HG03442 (cell line): ENCODE measurements at regions not wholly inside any gene's neighbourhood (a gene's known extent, or its start where the extent isn't known, plus 50 kb on each side); places are given as distances from the start of the nearest gene placed in this dataset.

Experiments used
- ATAC-seq: cut with Tn5 transposase; IDR thresholded peaks from one replicate; pipeline ENCODE4 v1.9.1; 2021; ENCODE audit warnings: mild to moderate bottlenecking, moderate library complexity; ENCODE audit not compliant: unreplicated experiment

DNA sequence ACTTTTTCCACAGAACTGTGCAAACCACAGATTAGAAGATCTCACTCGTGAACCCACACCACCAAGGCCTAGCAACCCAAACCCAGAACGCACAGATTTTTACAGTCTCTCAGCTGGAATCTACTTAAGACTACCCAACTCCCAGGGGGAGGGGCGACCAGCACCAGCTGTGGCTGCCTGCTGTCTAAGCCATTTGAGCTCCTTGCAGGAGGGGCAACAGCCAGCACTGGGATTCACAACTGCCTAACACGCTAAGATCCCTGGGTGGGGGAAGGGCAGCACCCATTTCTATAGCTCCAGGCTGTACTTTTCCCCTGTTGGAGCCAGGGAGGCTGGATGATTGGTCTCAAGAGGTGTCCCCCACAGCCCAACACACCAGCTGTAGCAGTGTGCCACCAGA is 368.8 kb downstream of the SUCLA2 start:
- no peak for ATAC-seq

DNA sequence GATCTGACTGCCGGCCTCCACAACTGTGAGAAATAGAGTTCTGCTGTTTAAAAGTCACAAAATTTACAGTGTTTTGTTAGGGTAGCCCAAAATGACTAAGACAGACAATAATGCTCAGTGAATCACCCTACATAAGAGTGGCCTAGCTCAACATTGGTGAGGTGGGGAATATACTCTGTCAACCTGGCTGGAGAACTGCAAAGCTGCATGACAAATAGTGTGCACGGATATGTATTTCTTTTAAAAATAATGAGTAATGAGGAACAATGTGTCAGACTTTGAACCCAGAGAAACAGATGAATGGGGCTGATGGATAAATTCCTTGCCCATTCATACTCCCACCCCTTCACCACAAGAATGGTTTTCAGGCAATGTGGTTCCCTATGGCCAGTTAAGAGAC is 372.4 kb downstream of the SUCLA2 start:
- no peak for ATAC-seq

- no peak for ATAC-seq
Measured at GRCh38 chr13:47623862-47624261, 377.2 kb downstream of the SUCLA2 start.

DNA sequence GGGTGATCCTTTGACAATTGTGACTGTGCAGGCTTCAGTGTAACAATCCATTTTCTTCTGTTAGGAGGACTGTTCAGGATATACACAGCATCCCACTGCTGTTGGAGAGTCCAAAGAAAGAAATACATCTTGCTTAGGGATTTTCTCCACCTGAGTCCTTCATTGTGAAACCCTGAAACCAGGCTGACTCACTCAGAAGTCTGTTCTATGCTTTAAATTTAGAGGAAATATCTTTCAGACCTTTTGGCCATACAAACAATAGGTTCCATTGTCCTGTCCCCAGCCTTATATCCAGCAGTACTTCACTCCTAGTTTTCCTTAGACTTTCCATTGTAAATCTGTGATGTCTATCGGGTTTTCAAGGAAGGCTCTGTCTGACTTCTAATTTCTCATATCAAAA is 379.1 kb downstream of the SUCLA2 start:
- ATAC-seq = no peak

GRCh38 chr13:47611664-47612288 is 389.3 kb downstream of the SUCLA2 start:
- ATAC-seq = no peak

DNA sequence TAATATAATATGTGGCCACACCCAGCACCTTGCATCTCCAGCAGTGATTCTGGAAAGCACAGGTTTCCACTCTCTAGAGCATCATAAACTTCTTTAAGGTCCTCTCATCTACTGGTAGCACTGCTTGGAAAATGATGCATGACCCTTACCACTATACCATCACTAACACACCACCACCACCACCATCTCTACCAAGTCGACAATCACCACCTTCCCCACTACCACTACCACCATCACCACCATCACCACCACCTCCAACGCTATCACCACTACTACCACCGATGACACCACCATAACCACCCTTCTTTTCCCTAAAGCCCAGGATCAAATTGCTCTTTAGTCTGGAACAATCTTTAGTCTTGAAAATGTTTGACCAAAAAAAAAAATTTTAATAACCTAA is 390.4 kb downstream of the SUCLA2 start:
- ATAC-seq = no peak

GRCh38 chr13:47603365-47603764 is 397.7 kb downstream of the SUCLA2 start:
- no peak for ATAC-seq

- ATAC-seq = no peak
Measured at GRCh38 chr13:47598340-47598911, 402.6 kb downstream of the SUCLA2 start.

DNA sequence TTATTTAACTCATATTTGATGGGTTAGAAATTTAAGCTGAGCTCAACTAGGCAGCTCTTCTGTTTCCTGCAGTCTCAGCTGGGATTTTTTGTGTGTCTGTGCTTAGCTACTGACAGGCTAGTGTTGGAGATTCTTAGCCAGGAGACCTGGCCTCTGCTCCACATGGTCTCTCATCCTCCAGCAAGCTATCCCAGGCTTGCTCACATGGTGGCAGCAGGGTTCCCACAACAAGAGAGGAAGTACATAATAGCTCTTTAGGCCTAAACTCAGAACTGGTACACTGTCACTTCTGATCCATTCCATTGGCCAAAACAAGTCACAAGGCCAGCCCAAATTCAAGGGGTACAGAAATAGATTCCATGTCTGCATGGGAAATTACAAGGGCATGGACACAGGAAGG is 406.2 kb downstream of the SUCLA2 start:
- ATAC-seq = no peak

DNA sequence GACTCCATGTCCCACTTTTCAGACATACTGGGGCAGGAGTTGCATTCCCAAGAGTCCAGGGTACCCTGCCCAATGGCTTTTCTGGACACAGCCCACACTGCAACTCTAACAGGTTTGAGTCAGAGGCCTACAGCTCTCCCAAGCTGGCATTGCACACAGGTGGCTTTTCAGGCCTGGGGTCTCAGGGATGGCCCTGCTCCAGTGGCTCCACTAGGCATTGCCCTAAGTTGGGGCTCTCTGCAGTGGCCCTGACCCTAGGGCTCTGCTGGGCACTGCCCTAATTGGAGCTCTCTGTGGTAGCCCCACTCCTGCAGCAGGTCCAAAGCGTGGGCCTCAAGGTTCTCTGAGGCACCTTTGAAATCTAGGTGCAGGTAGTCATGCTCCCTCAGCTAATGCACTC is 408.8 kb downstream of the SUCLA2 start:
- no peak for ATAC-seq

DNA sequence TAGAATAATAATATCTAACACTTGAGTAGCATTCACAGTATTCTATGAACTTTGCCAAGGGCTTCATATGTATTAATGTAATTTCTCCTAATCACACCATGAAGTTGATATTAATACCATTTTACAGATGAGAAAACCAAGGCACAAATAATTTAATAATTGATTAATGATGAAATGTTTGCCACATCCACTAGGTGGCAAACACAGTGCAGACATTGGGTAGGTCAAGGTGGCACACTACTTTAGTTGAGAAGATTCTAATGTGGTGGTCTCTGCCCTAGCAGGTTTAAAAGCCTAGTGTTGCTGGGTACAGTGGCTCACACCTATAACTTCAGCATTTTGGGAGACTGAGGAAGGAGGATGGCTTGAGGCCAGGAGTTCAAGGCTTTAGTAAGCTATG is 412.4 kb downstream of the SUCLA2 start:
- no peak for ATAC-seq

DNA sequence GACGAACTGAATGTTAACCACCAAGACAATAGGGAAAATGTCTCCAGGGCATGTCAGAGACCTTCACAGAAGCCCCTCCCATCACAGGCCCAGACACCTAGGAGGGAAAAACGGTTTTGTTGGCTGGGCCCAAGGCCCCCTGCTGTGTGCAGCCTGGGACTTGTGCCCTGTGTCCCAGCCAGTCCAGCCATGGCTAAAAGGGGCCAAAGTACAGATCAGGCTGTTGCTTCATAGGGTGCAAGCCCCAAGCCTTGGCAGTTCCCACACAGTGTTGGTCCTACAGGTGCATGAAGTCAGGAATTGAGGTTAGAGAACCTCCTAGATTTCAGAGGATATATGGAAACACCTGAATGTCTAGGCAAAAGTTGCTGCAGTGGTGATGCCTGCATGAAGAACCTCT is 428.7 kb downstream of the SUCLA2 start:
- no peak for ATAC-seq

- ATAC-seq = no peak
Measured at GRCh38 chr13:47564041-47564440, 437.0 kb downstream of the SUCLA2 start.

GRCh38 chr13:47556703-47557102 is 444.4 kb downstream of the SUCLA2 start:
- no peak for ATAC-seq

GRCh38 chr13:47555235-47555634 is 445.8 kb downstream of the SUCLA2 start:
- ATAC-seq = no peak

DNA sequence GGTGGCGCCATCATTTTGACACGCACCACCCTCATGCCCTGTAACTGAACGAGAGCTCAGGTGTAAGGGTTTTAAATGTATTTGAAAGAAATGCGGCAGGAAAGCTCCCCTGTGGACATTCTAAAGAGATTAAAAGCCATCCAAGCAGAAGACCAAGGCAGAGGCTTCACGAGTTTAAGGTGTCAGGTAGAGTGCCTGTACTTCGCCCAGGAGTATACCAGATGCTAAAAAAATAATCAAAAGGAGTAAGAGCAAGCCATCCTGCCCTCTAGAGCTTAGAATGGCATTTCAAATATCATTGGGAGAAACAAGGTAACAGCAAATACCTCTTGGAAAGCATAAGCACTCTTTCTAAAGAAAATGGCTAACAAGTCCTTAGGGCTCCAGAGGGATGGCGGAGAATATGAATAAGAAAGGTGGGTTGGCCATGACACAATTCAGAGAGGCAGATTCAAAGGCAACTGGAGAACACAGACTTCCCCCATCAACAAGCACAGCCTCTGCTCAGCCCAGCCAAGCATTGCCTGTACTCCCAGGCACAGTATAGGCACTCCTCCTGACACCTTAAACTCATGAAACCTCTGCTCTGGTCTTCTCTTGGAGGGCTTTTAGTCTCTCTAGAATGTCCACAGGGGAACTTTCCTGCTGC is 447.6 kb downstream of the SUCLA2 start:
- no peak for ATAC-seq

DNA sequence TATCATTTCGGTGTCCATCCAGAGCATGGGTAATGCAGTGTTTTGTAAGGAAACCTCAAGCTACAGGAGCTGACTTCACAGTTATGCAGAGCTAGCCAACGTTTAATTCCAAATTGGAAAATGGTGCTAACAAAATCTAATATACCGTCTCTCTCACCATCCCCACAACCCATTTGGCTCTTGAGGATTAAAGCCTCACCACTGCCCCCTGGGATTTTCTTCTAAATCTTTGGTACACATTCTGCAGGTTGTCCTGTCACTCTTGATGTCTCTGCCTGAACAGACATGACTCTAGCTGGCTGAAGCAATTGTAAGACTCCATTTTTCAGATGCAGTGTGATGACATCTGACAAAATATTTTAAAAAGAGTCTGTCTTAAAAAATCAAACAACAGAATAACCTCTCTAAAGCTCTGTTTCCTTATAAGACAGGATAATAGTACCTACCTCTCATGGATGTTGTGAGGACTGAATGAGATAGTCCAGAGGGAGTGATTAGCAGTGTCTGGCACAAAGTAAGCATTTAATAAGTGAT is 451.8 kb downstream of the SUCLA2 start:
- ATAC-seq = no peak

GRCh38 chr13:47548294-47548840 is 452.7 kb downstream of the SUCLA2 start:
- ATAC-seq = no peak

GRCh38 chr13:47546391-47547225 is 454.5 kb downstream of the SUCLA2 start:
- ATAC-seq = no peak

DNA sequence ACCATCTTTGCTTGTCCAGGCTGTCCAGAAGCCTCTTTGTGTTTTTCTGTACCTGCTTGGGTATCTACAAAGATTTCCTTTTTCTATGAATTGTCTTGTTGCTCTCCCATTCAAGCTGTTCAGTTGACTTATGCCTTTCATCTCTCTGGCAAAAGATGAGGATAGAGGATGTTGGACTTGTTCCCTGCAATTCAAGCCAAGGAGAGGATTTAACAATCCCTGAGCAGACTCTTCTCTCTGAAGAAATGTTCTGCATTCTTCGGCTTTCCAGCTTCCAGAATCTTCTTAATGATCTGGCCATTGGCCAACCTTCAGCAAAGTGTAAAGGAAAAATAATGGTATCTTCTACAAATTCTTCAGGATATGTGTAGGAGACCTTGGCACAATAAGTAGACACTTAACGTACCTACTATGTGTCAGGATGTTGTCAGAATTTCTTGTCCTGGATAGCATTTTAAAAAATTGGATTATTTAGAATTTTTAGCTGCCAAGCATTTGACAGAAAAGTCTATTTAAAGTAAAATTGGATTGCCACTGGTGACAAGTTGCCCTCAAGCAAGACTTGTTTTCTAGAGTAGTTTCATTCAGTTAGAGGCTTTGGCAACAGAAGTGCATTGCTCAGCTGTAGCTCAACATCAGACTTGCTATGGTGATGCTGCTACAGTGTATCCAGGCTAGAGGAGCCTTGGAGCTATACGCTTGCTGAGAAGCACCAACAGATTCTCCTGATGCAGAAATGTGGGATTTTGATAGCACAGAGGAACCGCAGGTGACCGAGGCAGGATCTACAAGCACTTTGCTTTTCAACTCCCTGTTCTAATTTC is 455.7 kb downstream of the SUCLA2 start:
- no peak for ATAC-seq
